B cell (primary cell): ENCODE measurements at regions not wholly inside any gene's neighbourhood (a gene's known extent, or its start where the extent isn't known, plus 50 kb on each side); places are given as distances from the start of the nearest gene placed in this dataset.

Experiments used
- ATAC-seq: fragments of 200-7000 bp; cut with Tn5 transposase; one replicate; pipeline ENCODE4 v1.10.0; 2021; ENCODE audit warnings: low read depth, mild to moderate bottlenecking, moderate number of reproducible peaks, moderate library complexity
- CTCF ChIA-PET: fragments of 350-600 bp; sonication (Branson Sonifier 250); formaldehyde crosslinking; loops from one replicate; lab custom pipeline; 2021; ENCODE audit warnings: antibody characterized with exemption, inconsistent platforms; lab: Charles Lee
- POLR2A ChIA-PET: fragments of 350-600 bp; sonication (Branson Sonifier 250); formaldehyde crosslinking; loops from one replicate; lab custom pipeline; 2021; ENCODE audit warnings: antibody characterized with exemption; lab: Charles Lee
- DNase-seq: peaks from one replicate; pipeline ENCODE4 v3.0.0; 2013
- H2AFZ ChIP-seq: 2 replicates; pipeline ENCODE4 v1.6.1; 2012; ENCODE audit warnings: mild to moderate bottlenecking, low read depth, low read length; ENCODE audit not compliant: insufficient read depth, poor library complexity, severe bottlenecking
- H3K27ac ChIP-seq, 2 donors: 1 replicate in 1 of 2; 2 replicates in 1 of 2; pipeline ENCODE4 v1.5.1; 2012 to 2013; ENCODE audit warnings: low read length in 2 of 2, mild to moderate bottlenecking in 2 of 2, moderate library complexity in 1 of 2
- H3K27me3 ChIP-seq, 4 experiments: fragments of 200-600 bp in 1 of 4; sonication (generic) in 1 of 4; replicated peaks in 1 of 4; 1 replicate in 2 of 4; 2 replicates in 2 of 4; pipeline versions ENCODE4 v1.6.1 to v1.7.0; 2013 to 2016; ENCODE audit warnings: low read length in 3 of 4, mild to moderate bottlenecking in 2 of 4, mixed read lengths in 1 of 4, moderate library complexity in 1 of 4; ENCODE audit not compliant: insufficient read depth in 4 of 4, control insufficient read depth in 3 of 4; ENCODE audit errors: control extremely low read depth in 1 of 4
- H3K36me3 ChIP-seq, 2 experiments: replicated peaks in 1 of 2; 1 replicate in 1 of 2; 2 replicates in 1 of 2; pipeline versions ENCODE4 v1.6.1 to v1.7.1; 2013; ENCODE audit warnings: low read length in 1 of 2; ENCODE audit not compliant: insufficient read depth in 2 of 2, control insufficient read depth in 1 of 2; ENCODE audit errors: control extremely low read depth in 1 of 2, extremely low read depth in 1 of 2
- H3K4me1 ChIP-seq, 2 donors: fragments of 200-600 bp in 1 of 2; sonication (generic) in 1 of 2; 1 replicate in 1 of 2; 2 replicates in 1 of 2; pipeline versions ENCODE4 v1.5.1 to v1.6.1; 2013 to 2017; ENCODE audit warnings: low read length in 2 of 2; ENCODE audit not compliant: control insufficient read depth in 2 of 2, insufficient read depth in 2 of 2
- H3K4me2 ChIP-seq: replicated peaks from 2 replicates; pipeline ENCODE3; 2012; ENCODE audit warnings: mild to moderate bottlenecking, low read depth, low read length; ENCODE audit not compliant: poor library complexity, severe bottlenecking
- H3K4me3 ChIP-seq, 5 experiments: fragments of 200-600 bp in 1 of 5; sonication (generic) in 1 of 5; 1 replicate in 3 of 5; 2 replicates in 2 of 5; pipeline versions ENCODE4 v1.5.1 to v1.7.0; 2011 to 2016; ENCODE audit warnings: low read length in 4 of 5, mild to moderate bottlenecking in 4 of 5, low read depth in 2 of 5, control low read depth in 1 of 5, moderate library complexity in 1 of 5; ENCODE audit not compliant: insufficient read depth in 1 of 5; ENCODE audit errors: control extremely low read depth in 1 of 5, extremely low read depth in 1 of 5
- H3K79me2 ChIP-seq: fragments of 200-600 bp; sonication (generic); one replicate; pipeline ENCODE4 v1.6.0; 2016; ENCODE audit warnings: low read length; ENCODE audit not compliant: control insufficient read depth, insufficient read depth
- H3K9ac ChIP-seq: fragments of 200-600 bp; sonication (generic); 2 replicates; pipeline ENCODE4 v1.6.1; 2017; ENCODE audit warnings: mild to moderate bottlenecking, low read length, moderate library complexity
- H3K9me3 ChIP-seq, 3 donors: one replicate each; pipeline versions ENCODE4 v1.6.1 to v1.7.1; 2013; ENCODE audit warnings: low read length in 2 of 3; ENCODE audit not compliant: control insufficient read depth in 2 of 3, insufficient read depth in 1 of 3; ENCODE audit errors: control extremely low read depth in 1 of 3
- H4K20me1 ChIP-seq: 2 replicates; pipeline ENCODE4 v1.6.0; 2012; ENCODE audit warnings: mild to moderate bottlenecking, low read length; ENCODE audit not compliant: insufficient read depth, control insufficient read depth, poor library complexity, severe bottlenecking
- H3K27ac Mint-ChIP-seq: one replicate; pipeline ENCODE4 v1.8.0; 2021; ENCODE audit warnings: mixed read lengths
- H3K27me3 Mint-ChIP-seq: one replicate; pipeline ENCODE4 v1.8.0; 2021; ENCODE audit warnings: mixed read lengths
- H3K4me1 Mint-ChIP-seq: one replicate; pipeline ENCODE4 v1.8.0; 2021; ENCODE audit warnings: mixed read lengths
- H3K4me3 Mint-ChIP-seq: one replicate; pipeline ENCODE4 v1.8.0; 2021; ENCODE audit warnings: mixed read lengths
- H3K9me3 Mint-ChIP-seq: one replicate; pipeline ENCODE4 v1.8.0; 2022; ENCODE audit warnings: mixed read lengths; ENCODE audit not compliant: insufficient read depth
- CTCF ChIP-seq: fragments of 200-600 bp; IDR thresholded peaks from one replicate; pipeline ENCODE4 v1.8.0; 2022; ENCODE audit warnings: antibody characterized with exemption, mild to moderate bottlenecking
- EZH2 ChIP-seq: IDR thresholded peaks from 2 replicates; pipeline ENCODE4 v1.6.1; 2012; ENCODE audit warnings: borderline replicate concordance, low read depth, mild to moderate bottlenecking, moderate library complexity, low read length; ENCODE audit not compliant: insufficient read depth, poor library complexity, severe bottlenecking
- whole genome bisulfite sequencing: methylation state at CpG from one replicate; pipeline ENCODE4 v1.1.5; 2013; ENCODE audit warnings: missing lambda C conversion rate; ENCODE audit not compliant: insufficient coverage; 5-methylcytosine and 5-hydroxymethylcytosine counted together
- intact Hi-C: fragments of 100-400 bp; cut with micrococcal nuclease; formaldehyde crosslinking; loops from one replicate; pipeline ENCODE4 v1.10.0; 2022

- H3K27ac Mint-ChIP-seq = no peak overlapping the region
- no peak overlapping the region for H3K4me3 Mint-ChIP-seq
- CTCF ChIA-PET = no interaction called here
- H3K4me2 ChIP-seq = no peak overlapping the region
- H3K9me3 Mint-ChIP-seq = peaks cover 1% of the 10 kb centered on the region
- TF ChIP-seq EZH2 = no peak
- TF ChIP-seq CTCF = no peak
- ATAC-seq (no peak), DNase-seq (no peak)
- intact Hi-C loops = no loop called here
- POLR2A ChIA-PET = no interaction called here
- H4K20me1 ChIP-seq = no peaks in the 10 kb centered on the region
- no peaks in the 10 kb centered on the region for H3K36me3 ChIP-seq
- no peak overlapping the region for H3K27ac ChIP-seq
- H3K4me3 ChIP-seq = no peak overlapping the region
- H3K27me3 ChIP-seq = no peaks in the 10 kb centered on the region
- WGBS = no CpG with 5 or more reads among the region's 5 CpGs
- no peaks in the 10 kb centered on the region for H3K79me2 ChIP-seq
- no peak overlapping the region for H2AFZ ChIP-seq
- H3K4me1 Mint-ChIP-seq = no peaks in the 10 kb centered on the region
- no peaks in the 10 kb centered on the region for H3K27me3 Mint-ChIP-seq
- H3K9ac ChIP-seq = no peak overlapping the region
- H3K9me3 ChIP-seq = no peaks in the 10 kb centered on the region
- no peaks in the 10 kb centered on the region for H3K4me1 ChIP-seq
These were observed 79.7 kb upstream of the EDNRA start for GRCh38 chr4:147401221-147401620.

GRCh38 chr4:147407261-147408045 is 73.4 kb upstream of the EDNRA start:
- Mint-ChIP-seq H3K9me3 (peaks cover under 1% of the 10 kb centered on the region), H3K4me1 (no peaks in the 10 kb centered on the region), H3K27me3 (no peaks in the 10 kb centered on the region), H3K27ac (no peak overlapping the region), H3K4me3 (no peak overlapping the region)
- no peaks in the 10 kb centered on the region for H3K9me3 ChIP-seq
- no peak overlapping the region for H3K4me3 ChIP-seq
- no peaks in the 10 kb centered on the region for H3K27me3 ChIP-seq
- POLR2A ChIA-PET = no interaction called here
- 47% methylated on average over 3 of the region's 5 CpGs for WGBS
- H3K4me2 ChIP-seq = no peak overlapping the region
- H3K4me1 ChIP-seq = no peaks in the 10 kb centered on the region
- H3K36me3 ChIP-seq = no peaks in the 10 kb centered on the region
- ATAC-seq = no peak
- CTCF ChIA-PET = no interaction called here
- intact Hi-C loops = no loop called here
- DNase-seq = no peak
- H3K79me2 ChIP-seq = no peaks in the 10 kb centered on the region
- no peak overlapping the region for H3K27ac ChIP-seq
- TF ChIP-seq EZH2 (no peak), CTCF (no peak)
- no peak overlapping the region for H3K9ac ChIP-seq
- H2AFZ ChIP-seq = no peak overlapping the region
- H4K20me1 ChIP-seq = no peaks in the 10 kb centered on the region
